IMR-90 (cell line): ENCODE measurements at regions not wholly inside any gene's neighbourhood (a gene's known extent, or its start where the extent isn't known, plus 50 kb on each side); places are given as distances from the start of the nearest gene placed in this dataset.

Experiments used
- BHLHE40 ChIP-seq: fragments of 150-350 bp; IDR thresholded peaks from 2 replicates; pipeline ENCODE4 v1.6.1; 2016; ENCODE audit warnings: mild to moderate bottlenecking, low read depth, low read length
- CEBPB ChIP-seq: IDR thresholded peaks from 2 replicates; pipeline ENCODE4 v1.6.1; 2012; ENCODE audit warnings: low read depth, low read length, improper control_type of control experiment
- CHD1 ChIP-seq: IDR thresholded peaks from 2 replicates; pipeline ENCODE4 v1.6.1; 2012; ENCODE audit warnings: low read depth, low read length, improper control_type of control experiment
- FOS ChIP-seq: fragments of 150-350 bp; IDR thresholded peaks from 2 replicates; pipeline ENCODE4 v1.6.1; 2016; ENCODE audit warnings: low read depth, low read length
- MAZ ChIP-seq: IDR thresholded peaks from 2 replicates; pipeline ENCODE4 v1.6.1; 2012; ENCODE audit warnings: low read depth, mild to moderate bottlenecking, low read length, improper control_type of control experiment, moderate library complexity, borderline replicate concordance
- MXI1 ChIP-seq: IDR thresholded peaks from 2 replicates; pipeline ENCODE4 v1.6.1; 2012; ENCODE audit warnings: low read depth, mild to moderate bottlenecking, low read length, moderate library complexity, borderline replicate concordance
- NFE2L2 ChIP-seq: fragments of 150-350 bp; IDR thresholded peaks from 2 replicates; pipeline ENCODE4 v1.6.1; 2016; ENCODE audit warnings: low read depth, mild to moderate bottlenecking, low read length
- POLR2A ChIP-seq: IDR thresholded peaks from 2 replicates; pipeline ENCODE4 v1.6.1; 2012; ENCODE audit warnings: mild to moderate bottlenecking, low read depth, low read length
- RAD21 ChIP-seq: IDR thresholded peaks from 2 replicates; pipeline ENCODE4 v1.6.1; 2012; ENCODE audit warnings: low read length, improper control_type of control experiment
- RCOR1 ChIP-seq: IDR thresholded peaks from 2 replicates; pipeline ENCODE4 v1.6.1; 2012; ENCODE audit warnings: mild to moderate bottlenecking, low read length, improper control_type of control experiment; ENCODE audit not compliant: insufficient replicate concordance
- RFX5 ChIP-seq: IDR thresholded peaks from 2 replicates; pipeline ENCODE4 v1.8.0; 2012; ENCODE audit warnings: low read depth, mild to moderate bottlenecking, low read length, moderate library complexity
- SMC3 ChIP-seq: fragments of 150-350 bp; IDR thresholded peaks from 2 replicates; pipeline ENCODE4 v1.6.1; 2016; ENCODE audit warnings: low read depth, mild to moderate bottlenecking, antibody characterized with exemption, low read length, moderate library complexity
- TF ChIP-seq, protein P1 (sequence below): conservative IDR thresholded peaks from 2 replicates; pipeline ENCODE4 v1.5.1; 2012; ENCODE audit warnings: mild to moderate bottlenecking, low read depth, low read length, improper control_type of control experiment
- TF ChIP-seq, protein P2 (sequence below): fragments of 150-350 bp; IDR thresholded peaks from 2 replicates; pipeline ENCODE4 v1.6.1; 2017; ENCODE audit warnings: mild to moderate bottlenecking, antibody characterized with exemption, low read length, low read depth

DNA sequence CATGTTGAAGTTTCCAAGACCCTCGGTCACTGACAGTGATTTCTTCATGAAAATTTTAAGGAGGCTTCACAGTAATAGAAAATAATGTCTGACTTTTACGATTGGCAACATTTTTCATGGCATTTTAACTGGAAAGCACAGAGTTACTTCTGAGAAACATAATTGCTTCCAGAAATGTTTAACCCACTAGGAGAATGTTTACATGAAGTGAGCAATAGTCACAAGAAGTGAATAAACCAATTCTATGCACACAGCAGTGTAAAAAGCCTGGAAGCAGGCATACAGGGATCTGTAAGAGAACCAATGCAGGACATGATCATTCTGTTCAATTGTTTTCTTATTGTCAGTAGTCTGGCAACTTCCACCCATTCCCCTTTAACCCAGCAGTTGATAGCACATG, 316.2 kb upstream of the CXADR start:
- TF ChIP-seq, protein P1, sequence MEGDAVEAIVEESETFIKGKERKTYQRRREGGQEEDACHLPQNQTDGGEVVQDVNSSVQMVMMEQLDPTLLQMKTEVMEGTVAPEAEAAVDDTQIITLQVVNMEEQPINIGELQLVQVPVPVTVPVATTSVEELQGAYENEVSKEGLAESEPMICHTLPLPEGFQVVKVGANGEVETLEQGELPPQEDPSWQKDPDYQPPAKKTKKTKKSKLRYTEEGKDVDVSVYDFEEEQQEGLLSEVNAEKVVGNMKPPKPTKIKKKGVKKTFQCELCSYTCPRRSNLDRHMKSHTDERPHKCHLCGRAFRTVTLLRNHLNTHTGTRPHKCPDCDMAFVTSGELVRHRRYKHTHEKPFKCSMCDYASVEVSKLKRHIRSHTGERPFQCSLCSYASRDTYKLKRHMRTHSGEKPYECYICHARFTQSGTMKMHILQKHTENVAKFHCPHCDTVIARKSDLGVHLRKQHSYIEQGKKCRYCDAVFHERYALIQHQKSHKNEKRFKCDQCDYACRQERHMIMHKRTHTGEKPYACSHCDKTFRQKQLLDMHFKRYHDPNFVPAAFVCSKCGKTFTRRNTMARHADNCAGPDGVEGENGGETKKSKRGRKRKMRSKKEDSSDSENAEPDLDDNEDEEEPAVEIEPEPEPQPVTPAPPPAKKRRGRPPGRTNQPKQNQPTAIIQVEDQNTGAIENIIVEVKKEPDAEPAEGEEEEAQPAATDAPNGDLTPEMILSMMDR = no peak
- no peak for TF ChIP-seq POLR2A
- TF ChIP-seq FOS = no peak
- TF ChIP-seq CEBPB = no peak
- no peak for TF ChIP-seq RFX5
- TF ChIP-seq RCOR1 = no peak
- TF ChIP-seq SMC3 = no peak
- TF ChIP-seq CHD1 = no peak
- no peak for TF ChIP-seq BHLHE40
- TF ChIP-seq, protein P2, sequence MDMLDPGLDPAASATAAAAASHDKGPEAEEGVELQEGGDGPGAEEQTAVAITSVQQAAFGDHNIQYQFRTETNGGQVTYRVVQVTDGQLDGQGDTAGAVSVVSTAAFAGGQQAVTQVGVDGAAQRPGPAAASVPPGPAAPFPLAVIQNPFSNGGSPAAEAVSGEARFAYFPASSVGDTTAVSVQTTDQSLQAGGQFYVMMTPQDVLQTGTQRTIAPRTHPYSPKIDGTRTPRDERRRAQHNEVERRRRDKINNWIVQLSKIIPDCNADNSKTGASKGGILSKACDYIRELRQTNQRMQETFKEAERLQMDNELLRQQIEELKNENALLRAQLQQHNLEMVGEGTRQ = no peak
- no peak for TF ChIP-seq MAZ
- TF ChIP-seq RAD21 = no peak
- TF ChIP-seq MXI1 = no peak
- no peak for TF ChIP-seq NFE2L2
